DND-41 (cell line): ENCODE measurements at regions not wholly inside any gene's neighbourhood (a gene's known extent, or its start where the extent isn't known, plus 50 kb on each side); places are given as distances from the start of the nearest gene placed in this dataset.
"Not testable (repeated sequence)": the region's sequence is repeated elsewhere in the genome, so short reads cannot be mapped to it uniquely, and the experiment has no call there.

ENCODE experiments used
- CTCF ChIP-seq: IDR thresholded peaks from 2 replicates; pipeline ENCODE4 v1.5.1; 2012; ENCODE audit warnings: borderline replicate concordance, low read length, moderate library complexity, mild to moderate bottlenecking; ENCODE audit not compliant: poor library complexity, severe bottlenecking; ENCODE audit errors: extremely low read depth
- EZH2 ChIP-seq: IDR thresholded peaks from 3 replicates; pipeline ENCODE4 v1.6.1; 2012; ENCODE audit warnings: borderline replicate concordance, low read depth, mild to moderate bottlenecking, moderate library complexity, low read length, inconsistent platforms; ENCODE audit not compliant: severe bottlenecking

GRCh38 chr6:119491112-119491511, 141.6 kb upstream of the MAN1A1 start:
- TF ChIP-seq EZH2, CTCF: not testable (repeated sequence)
